ENCODE measurements at regions not wholly inside any gene's neighbourhood (a gene's known extent, or its start where the extent isn't known, plus 50 kb on each side); places are given as distances from the start of the nearest gene placed in this dataset.
"Not testable (repeated sequence)": the region's sequence is repeated elsewhere in the genome, so short reads cannot be mapped to it uniquely, and the experiment has no call there.

- no peak for DNase-seq (ENCODE audit: low spot score)
Observed at GRCh38 chr9:85208666-85209065, 533.1 kb downstream of the AGTPBP1 start.

GRCh38 chr9:85204176-85204575, 534.6 kb downstream of the NTRK2 start:
- DNase-seq (ENCODE audit: low spot score): no peak

- no peak for DNase-seq (ENCODE audit: low spot score)
Observed at GRCh38 chr9:85202596-85202995, 533.1 kb downstream of the NTRK2 start.

- peak; percentile 10 for DNase-seq (ENCODE audit: low spot score)
Observed at GRCh38 chr9:85200726-85201404, 531.3 kb downstream of the NTRK2 start.

GRCh38 chr9:85199866-85200495, 530.5 kb downstream of the NTRK2 start:
- DNase-seq (ENCODE audit: low spot score): no peak

GRCh38 chr9:85192750-85193149, 523.2 kb downstream of the NTRK2 start:
- no peak for DNase-seq (ENCODE audit: low spot score)

GRCh38 chr9:85186218-85186585, 516.7 kb downstream of the NTRK2 start:
- DNase-seq (ENCODE audit: low spot score): no peak

GRCh38 chr9:85185486-85186217, 516.1 kb downstream of the NTRK2 start:
- DNase-seq (ENCODE audit: low spot score): no peak

- DNase-seq (ENCODE audit: low spot score): no peak
Observed at GRCh38 chr9:85182383-85182782, 512.9 kb downstream of the NTRK2 start.

GRCh38 chr9:85178474-85178873, 508.9 kb downstream of the NTRK2 start:
- no peak for DNase-seq (ENCODE audit: low spot score)

GRCh38 chr9:85173967-85174366, 504.4 kb downstream of the NTRK2 start:
- no peak for DNase-seq (ENCODE audit: low spot score)

GRCh38 chr9:85172001-85172978, 502.8 kb downstream of the NTRK2 start:
- no peak for DNase-seq (ENCODE audit: low spot score)

- DNase-seq (ENCODE audit: low spot score): no peak
Observed at GRCh38 chr9:85171163-85171562, 501.6 kb downstream of the NTRK2 start.

- no peak for DNase-seq (ENCODE audit: low spot score)
Observed at GRCh38 chr9:85168412-85168811, 498.9 kb downstream of the NTRK2 start.

GRCh38 chr9:85167146-85167545, 497.6 kb downstream of the NTRK2 start:
- no peak for DNase-seq (ENCODE audit: low spot score)

GRCh38 chr9:85163825-85164224, 494.3 kb downstream of the NTRK2 start:
- DNase-seq (ENCODE audit: low spot score): no peak

GRCh38 chr9:85163415-85163814, 493.9 kb downstream of the NTRK2 start:
- DNase-seq (ENCODE audit: low spot score): no peak

GRCh38 chr9:85162822-85163221, 493.3 kb downstream of the NTRK2 start:
- no peak for DNase-seq (ENCODE audit: low spot score)

- DNase-seq (ENCODE audit: low spot score): not testable (repeated sequence)
Observed at GRCh38 chr9:85160944-85161343, 491.4 kb downstream of the NTRK2 start.

- no peak for DNase-seq (ENCODE audit: low spot score)
Observed at GRCh38 chr9:85158512-85158911, 489.0 kb downstream of the NTRK2 start.

GRCh38 chr9:85157772-85158171, 488.2 kb downstream of the NTRK2 start:
- DNase-seq (ENCODE audit: low spot score): no peak

- no peak for DNase-seq (ENCODE audit: low spot score)
Observed at GRCh38 chr9:85156652-85157051, 487.1 kb downstream of the NTRK2 start.
